ENCODE measurements at regions not wholly inside any gene's neighbourhood (a gene's known extent, or its start where the extent isn't known, plus 50 kb on each side); places are given as distances from the start of the nearest gene placed in this dataset.

- Histone ChIP-seq H3K9me3 (replicated peaks; ENCODE audit: low read length) (no peaks in the 10 kb centered on the region), H3K27me3 (ENCODE audit: control insufficient read depth, insufficient read depth, low read length) (no peaks in the 10 kb centered on the region), H3K9ac (ENCODE audit: low read depth, low read length) (no peak overlapping the region), H3K4me1 (ENCODE audit: control insufficient read depth, insufficient read depth, low read length) (no peaks in the 10 kb centered on the region), H3K4me2 (ENCODE audit: low read length) (no peak overlapping the region), H3K4me3 (ENCODE audit: low read length) (no peak overlapping the region), H3K36me3 (ENCODE audit: insufficient read depth, low read length) (no peaks in the 10 kb centered on the region)
Observed at GRCh38 chr17:51500454-51500853, 240.1 kb downstream of the UTP18 start.

DNA sequence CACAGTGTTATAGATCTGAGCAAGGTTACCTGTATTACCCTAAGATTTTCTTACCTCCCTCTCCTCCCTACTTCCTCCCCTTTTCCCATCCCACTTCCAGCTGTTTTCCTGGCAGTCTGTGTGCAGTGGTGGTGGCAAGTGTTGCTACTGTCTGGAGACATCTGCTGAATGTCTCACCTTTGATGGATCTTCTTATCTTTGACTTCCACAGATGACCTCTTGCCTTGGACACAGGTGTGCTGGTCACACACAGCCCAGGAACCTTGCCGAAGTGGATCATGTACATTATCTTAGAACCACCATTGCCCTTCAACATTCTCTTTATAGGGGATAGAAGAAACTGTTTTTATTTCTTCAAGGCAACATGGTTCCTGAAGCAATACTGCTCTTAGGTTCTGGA lies 245.1 kb downstream of the UTP18 start:
- H3K9ac ChIP-seq (ENCODE audit: low read depth, low read length), result no peak overlapping the region
- H3K4me2 ChIP-seq (ENCODE audit: low read length), result no peak overlapping the region
- H3K4me1 ChIP-seq (ENCODE audit: control insufficient read depth, insufficient read depth, low read length), result no peaks in the 10 kb centered on the region
- no peaks in the 10 kb centered on the region for H3K36me3 ChIP-seq (ENCODE audit: insufficient read depth, low read length)
- H3K9me3 ChIP-seq (replicated peaks; ENCODE audit: low read length), result no peaks in the 10 kb centered on the region
- H3K4me3 ChIP-seq (ENCODE audit: low read length), result no peak overlapping the region
- no peaks in the 10 kb centered on the region for H3K27me3 ChIP-seq (ENCODE audit: control insufficient read depth, insufficient read depth, low read length)

- Histone ChIP-seq H3K9ac (ENCODE audit: low read depth, low read length) (no peak overlapping the region), H3K27me3 (ENCODE audit: control insufficient read depth, insufficient read depth, low read length) (no peaks in the 10 kb centered on the region), H3K9me3 (replicated peaks; ENCODE audit: low read length) (no peaks in the 10 kb centered on the region), H3K4me1 (ENCODE audit: control insufficient read depth, insufficient read depth, low read length) (no peaks in the 10 kb centered on the region), H3K4me3 (ENCODE audit: low read length) (no peak overlapping the region), H3K4me2 (ENCODE audit: low read length) (no peak overlapping the region), H3K36me3 (ENCODE audit: insufficient read depth, low read length) (no peaks in the 10 kb centered on the region)
Observed at GRCh38 chr17:51507444-51507843, 247.1 kb downstream of the UTP18 start.

DNA sequence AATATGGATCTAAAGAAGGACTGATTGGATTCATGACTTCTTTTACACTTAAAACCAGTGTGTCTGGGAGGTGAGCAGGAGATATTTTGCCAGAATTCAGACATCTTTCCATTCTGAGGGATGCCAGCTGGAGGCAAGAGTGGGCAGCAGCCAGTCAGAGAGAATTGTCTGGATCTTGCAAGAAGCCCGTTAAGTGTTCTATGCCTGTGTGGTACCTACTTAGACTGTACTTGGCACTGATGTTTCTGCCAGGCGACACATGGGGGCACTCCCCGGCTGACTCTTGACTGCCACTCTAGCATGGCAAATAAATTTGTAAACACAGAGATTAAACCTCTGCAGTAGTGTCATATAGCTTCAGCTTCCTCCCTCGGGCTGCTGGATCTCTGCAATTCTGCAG lies 247.7 kb downstream of the UTP18 start:
- no peak overlapping the region for H3K4me2 ChIP-seq (ENCODE audit: low read length)
- no peaks in the 10 kb centered on the region for H3K27me3 ChIP-seq (ENCODE audit: control insufficient read depth, insufficient read depth, low read length)
- no peaks in the 10 kb centered on the region for H3K4me1 ChIP-seq (ENCODE audit: control insufficient read depth, insufficient read depth, low read length)
- H3K36me3 ChIP-seq (ENCODE audit: insufficient read depth, low read length), result no peaks in the 10 kb centered on the region
- H3K9me3 ChIP-seq (replicated peaks; ENCODE audit: low read length), result no peaks in the 10 kb centered on the region
- no peak overlapping the region for H3K9ac ChIP-seq (ENCODE audit: low read depth, low read length)
- H3K4me3 ChIP-seq (ENCODE audit: low read length), result no peak overlapping the region

- Histone ChIP-seq H3K9me3 (replicated peaks; ENCODE audit: low read length) (no peaks in the 10 kb centered on the region), H3K27me3 (ENCODE audit: control insufficient read depth, insufficient read depth, low read length) (no peaks in the 10 kb centered on the region), H3K9ac (ENCODE audit: low read depth, low read length) (no peak overlapping the region), H3K4me1 (ENCODE audit: control insufficient read depth, insufficient read depth, low read length) (no peaks in the 10 kb centered on the region), H3K36me3 (ENCODE audit: insufficient read depth, low read length) (no peaks in the 10 kb centered on the region), H3K4me3 (ENCODE audit: low read length) (no peak overlapping the region), H3K4me2 (ENCODE audit: low read length) (no peak overlapping the region)
Observed at GRCh38 chr17:51510940-51511339, 250.6 kb downstream of the UTP18 start.

- H3K9ac ChIP-seq (ENCODE audit: low read depth, low read length), result no peak overlapping the region
Observed at GRCh38 chr17:51512220-51512907, 252.0 kb downstream of the UTP18 start.

GRCh38 chr17:51516924-51517323 lies 256.6 kb downstream of the UTP18 start:
- H3K4me1 ChIP-seq (ENCODE audit: control insufficient read depth, insufficient read depth, low read length), result no peaks in the 10 kb centered on the region
- H3K4me2 ChIP-seq (ENCODE audit: low read length), result no peak overlapping the region
- no peaks in the 10 kb centered on the region for H3K9me3 ChIP-seq (replicated peaks; ENCODE audit: low read length)
- H3K36me3 ChIP-seq (ENCODE audit: insufficient read depth, low read length), result no peaks in the 10 kb centered on the region
- no peak overlapping the region for H3K9ac ChIP-seq (ENCODE audit: low read depth, low read length)
- H3K27me3 ChIP-seq (ENCODE audit: control insufficient read depth, insufficient read depth, low read length), result no peaks in the 10 kb centered on the region
- no peak overlapping the region for H3K4me3 ChIP-seq (ENCODE audit: low read length)

More at GRCh38 chr17:51512220-51512907, 252.0 kb downstream of the UTP18 start:
- H3K4me3 ChIP-seq (ENCODE audit: low read length), result no peak overlapping the region
- H3K9me3 ChIP-seq (replicated peaks; ENCODE audit: low read length), result no peaks in the 10 kb centered on the region
- no peak overlapping the region for H3K4me2 ChIP-seq (ENCODE audit: low read length)
- no peaks in the 10 kb centered on the region for H3K36me3 ChIP-seq (ENCODE audit: insufficient read depth, low read length)
- no peaks in the 10 kb centered on the region for H3K27me3 ChIP-seq (ENCODE audit: control insufficient read depth, insufficient read depth, low read length)
- H3K4me1 ChIP-seq (ENCODE audit: control insufficient read depth, insufficient read depth, low read length), result no peaks in the 10 kb centered on the region

DNA sequence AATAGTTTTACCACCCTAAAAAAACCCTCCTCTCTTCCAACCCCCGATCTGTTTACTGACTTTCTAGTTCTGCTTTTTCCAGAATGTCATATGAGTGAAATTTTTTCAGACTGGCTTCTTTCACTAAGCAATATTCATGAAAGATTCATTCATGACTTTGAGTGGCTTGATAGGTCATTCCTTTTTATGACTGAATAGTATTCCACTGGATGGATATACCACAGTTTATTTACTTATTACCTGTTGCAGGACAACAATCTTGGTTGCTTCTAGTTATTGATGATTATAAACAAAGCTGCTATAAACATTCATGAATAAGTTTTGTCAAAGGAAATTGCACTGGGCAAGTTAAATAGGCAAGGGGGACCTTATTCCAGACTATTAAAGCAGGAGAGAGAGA lies 264.2 kb downstream of the UTP18 start:
- Histone ChIP-seq H3K4me1 (ENCODE audit: control insufficient read depth, insufficient read depth, low read length) (no peaks in the 10 kb centered on the region), H3K9ac (ENCODE audit: low read depth, low read length) (no peak overlapping the region), H3K27me3 (ENCODE audit: control insufficient read depth, insufficient read depth, low read length) (no peaks in the 10 kb centered on the region), H3K4me3 (ENCODE audit: low read length) (no peak overlapping the region), H3K4me2 (ENCODE audit: low read length) (no peak overlapping the region), H3K9me3 (replicated peaks; ENCODE audit: low read length) (no peaks in the 10 kb centered on the region), H3K36me3 (ENCODE audit: insufficient read depth, low read length) (no peaks in the 10 kb centered on the region)

DNA sequence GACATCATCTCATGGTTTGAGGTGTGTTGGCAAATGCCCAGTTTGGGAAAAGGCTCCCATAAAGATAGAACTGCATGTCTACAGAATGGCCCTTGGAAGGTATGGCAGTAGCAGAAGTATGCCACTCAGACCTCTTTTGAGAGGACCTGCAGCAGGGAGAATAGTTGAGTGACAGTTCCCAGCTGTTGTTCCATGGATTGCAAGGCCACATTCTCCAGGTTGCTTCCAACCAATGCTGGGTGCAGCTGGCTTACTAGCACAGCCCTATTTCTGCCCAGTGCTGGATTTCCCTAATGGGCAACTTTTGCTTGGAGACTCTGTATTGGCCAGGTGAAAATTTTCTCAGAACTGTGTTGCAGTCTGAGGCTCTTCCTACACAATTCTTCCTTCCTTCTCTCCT lies 266.2 kb downstream of the UTP18 start:
- no peak overlapping the region for H3K4me2 ChIP-seq (ENCODE audit: low read length)

DNA sequence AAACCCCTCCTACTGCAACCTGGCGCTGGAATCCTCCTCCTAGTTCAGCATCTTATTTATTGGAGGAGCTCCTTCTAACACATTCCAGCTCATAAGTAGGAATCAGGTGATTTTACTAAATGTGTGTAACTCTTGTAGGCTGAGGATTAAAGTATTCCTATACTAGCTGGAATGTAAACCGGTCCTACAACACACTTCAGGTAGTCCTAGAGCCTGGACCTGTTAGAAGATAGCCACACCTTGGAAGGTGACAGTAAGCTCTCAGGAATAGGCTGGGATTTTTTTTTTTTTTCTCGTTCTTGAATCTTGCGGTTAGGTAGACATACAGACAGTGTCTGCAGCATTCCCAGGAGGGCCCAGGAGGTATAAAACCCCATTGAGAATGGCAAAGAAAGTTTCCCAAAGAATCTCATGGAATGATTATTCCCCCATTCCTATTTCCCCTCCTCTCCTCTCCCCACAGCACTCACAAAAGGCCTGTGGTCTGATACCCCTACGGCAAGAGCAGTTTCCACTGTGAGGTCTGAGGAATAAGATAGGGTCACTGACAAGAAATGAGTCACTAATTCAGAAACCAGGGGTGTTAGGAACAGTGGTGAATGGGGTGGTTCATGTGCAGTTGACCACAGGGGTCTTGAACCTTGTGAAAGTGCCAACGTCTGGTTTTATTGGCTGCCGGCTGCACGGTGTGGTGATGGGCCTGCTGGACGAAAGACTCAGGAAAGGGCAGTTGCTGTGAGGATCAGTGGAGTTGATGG lies 267.1 kb downstream of the UTP18 start:
- H3K4me2 ChIP-seq (ENCODE audit: low read length), result no peak overlapping the region
- H3K4me1 ChIP-seq (ENCODE audit: control insufficient read depth, insufficient read depth, low read length), result no peaks in the 10 kb centered on the region
- H3K9ac ChIP-seq (ENCODE audit: low read depth, low read length), result no peak overlapping the region
- H3K4me3 ChIP-seq (ENCODE audit: low read length), result no peak overlapping the region
- no peaks in the 10 kb centered on the region for H3K36me3 ChIP-seq (ENCODE audit: insufficient read depth, low read length)
- no peaks in the 10 kb centered on the region for H3K27me3 ChIP-seq (ENCODE audit: control insufficient read depth, insufficient read depth, low read length)
- no peaks in the 10 kb centered on the region for H3K9me3 ChIP-seq (replicated peaks; ENCODE audit: low read length)

More for the DNA sequence above, 266.2 kb downstream of the UTP18 start:
- no peaks in the 10 kb centered on the region for H3K36me3 ChIP-seq (ENCODE audit: insufficient read depth, low read length)
- no peak overlapping the region for H3K4me3 ChIP-seq (ENCODE audit: low read length)
- no peaks in the 10 kb centered on the region for H3K4me1 ChIP-seq (ENCODE audit: control insufficient read depth, insufficient read depth, low read length)
- H3K9ac ChIP-seq (ENCODE audit: low read depth, low read length), result no peak overlapping the region
- no peaks in the 10 kb centered on the region for H3K27me3 ChIP-seq (ENCODE audit: control insufficient read depth, insufficient read depth, low read length)
- no peaks in the 10 kb centered on the region for H3K9me3 ChIP-seq (replicated peaks; ENCODE audit: low read length)

DNA sequence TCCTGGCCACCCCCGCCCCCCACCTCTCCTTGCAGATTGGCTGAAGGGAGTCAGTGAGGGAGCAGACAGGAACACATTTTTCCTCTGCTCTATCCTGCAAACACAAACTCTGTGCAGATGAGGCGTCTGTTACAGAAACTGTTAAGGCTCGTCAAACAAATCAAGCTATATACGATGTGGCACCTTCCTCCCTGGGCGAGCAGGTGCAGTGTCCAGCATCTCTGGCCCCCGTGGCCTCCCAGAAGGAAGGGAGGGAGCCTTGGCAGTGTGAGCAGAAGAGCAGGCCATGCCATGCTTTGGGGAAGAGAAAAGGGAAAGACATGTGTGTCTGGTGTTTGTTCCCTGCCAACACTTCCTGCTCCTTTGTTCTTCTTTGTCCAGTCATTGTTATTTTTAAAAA lies 267.8 kb downstream of the UTP18 start:
- H3K4me2 ChIP-seq (ENCODE audit: low read length), result no peak overlapping the region
- no peaks in the 10 kb centered on the region for H3K4me1 ChIP-seq (ENCODE audit: control insufficient read depth, insufficient read depth, low read length)
- no peak overlapping the region for H3K9ac ChIP-seq (ENCODE audit: low read depth, low read length)

GRCh38 chr17:51533219-51533618 lies 272.9 kb downstream of the UTP18 start:
- H3K9me3 ChIP-seq (replicated peaks; ENCODE audit: low read length), result no peaks in the 10 kb centered on the region
- H3K36me3 ChIP-seq (ENCODE audit: insufficient read depth, low read length), result no peaks in the 10 kb centered on the region
- no peak overlapping the region for H3K4me2 ChIP-seq (ENCODE audit: low read length)
- H3K4me1 ChIP-seq (ENCODE audit: control insufficient read depth, insufficient read depth, low read length), result no peaks in the 10 kb centered on the region
- H3K4me3 ChIP-seq (ENCODE audit: low read length), result no peak overlapping the region
- no peaks in the 10 kb centered on the region for H3K27me3 ChIP-seq (ENCODE audit: control insufficient read depth, insufficient read depth, low read length)
- H3K9ac ChIP-seq (ENCODE audit: low read depth, low read length), result no peak overlapping the region

More for the DNA sequence above, 267.8 kb downstream of the UTP18 start:
- Histone ChIP-seq H3K27me3 (ENCODE audit: control insufficient read depth, insufficient read depth, low read length) (no peaks in the 10 kb centered on the region), H3K9me3 (replicated peaks; ENCODE audit: low read length) (no peaks in the 10 kb centered on the region), H3K36me3 (ENCODE audit: insufficient read depth, low read length) (no peaks in the 10 kb centered on the region), H3K4me3 (ENCODE audit: low read length) (no peak overlapping the region)
